Colonic mucosa (tissue), 4 donors: ENCODE measurements at regions not wholly inside any gene's neighbourhood (a gene's known extent, or its start where the extent isn't known, plus 50 kb on each side); places are given as distances from the start of the nearest gene placed in this dataset.

Experiments used
- DNase-seq: peaks from one replicate; pipeline ENCODE4 v3.0.0-alpha.2; 2020
- H3K27ac ChIP-seq: fragments of 200-600 bp; one replicate; pipeline ENCODE4 v1.8.0; 2021
- H3K27me3 ChIP-seq: fragments of 200-600 bp; one replicate; pipeline ENCODE4 v1.8.0; 2021
- H3K36me3 ChIP-seq: fragments of 200-600 bp; one replicate; pipeline ENCODE4 v1.8.0; 2021
- H3K4me1 ChIP-seq: fragments of 200-600 bp; one replicate; pipeline ENCODE4 v1.8.0; 2021; ENCODE audit warnings: mild to moderate bottlenecking
- H3K4me3 ChIP-seq: fragments of 200-600 bp; one replicate; pipeline ENCODE4 v1.8.0; 2021
- H3K9ac ChIP-seq, 2 donors: one replicate each; pipeline ENCODE4 v1.7.0; 2013; ENCODE audit warnings: control low read depth in 2 of 2, low read depth in 2 of 2, low read length in 2 of 2
- H3K9me3 ChIP-seq: fragments of 200-600 bp; one replicate; pipeline ENCODE4 v1.8.0; 2021
- CTCF ChIP-seq: fragments of 200-600 bp; IDR thresholded peaks from one replicate; pipeline ENCODE4 v1.8.0; 2022; ENCODE audit warnings: antibody characterized with exemption, mild to moderate bottlenecking
- intact Hi-C: fragments of 100-400 bp; cut with DNase I; formaldehyde crosslinking; loops from one replicate; pipeline ENCODE4 v1.14.1; 2022
- donor health status: healthy.
- donor health status: DM: no; HTN: no; CAD: no.
- donor health status: DM: no; HTN: no; CAD: no.

GRCh38 chr9:106112935-106113334 lies 418.6 kb downstream of the TMEM38B start:
- intact Hi-C loops = no loop called here
- no peaks in the 10 kb centered on the region for H3K27me3 ChIP-seq
- H3K4me1 ChIP-seq = no peaks in the 10 kb centered on the region
- no peak for TF ChIP-seq CTCF
- no peak overlapping the region for H3K27ac ChIP-seq
- DNase-seq = no peak
- no peaks in the 10 kb centered on the region for H3K9me3 ChIP-seq
- H3K9ac ChIP-seq = no peak overlapping the region
- H3K4me3 ChIP-seq = no peak overlapping the region
- H3K36me3 ChIP-seq = no peaks in the 10 kb centered on the region

- DNase-seq = no peak
- no peaks in the 10 kb centered on the region for H3K27me3 ChIP-seq
- intact Hi-C loops = no loop called here
- H3K4me3 ChIP-seq = no peak overlapping the region
- H3K4me1 ChIP-seq = no peaks in the 10 kb centered on the region
- no peak overlapping the region for H3K9ac ChIP-seq
- H3K27ac ChIP-seq = no peak overlapping the region
- no peaks in the 10 kb centered on the region for H3K36me3 ChIP-seq
- no peak for TF ChIP-seq CTCF
- H3K9me3 ChIP-seq = no peaks in the 10 kb centered on the region
Observed at GRCh38 chr9:106119176-106119575, 424.8 kb downstream of the TMEM38B start.

GRCh38 chr9:106120071-106120470 lies 425.7 kb downstream of the TMEM38B start:
- H3K36me3 ChIP-seq = no peaks in the 10 kb centered on the region
- no peaks in the 10 kb centered on the region for H3K9me3 ChIP-seq
- no peaks in the 10 kb centered on the region for H3K4me1 ChIP-seq
- TF ChIP-seq CTCF = no peak
- no peak for DNase-seq
- no peak overlapping the region for H3K4me3 ChIP-seq
- no peak overlapping the region for H3K9ac ChIP-seq
- intact Hi-C loops = no loop called here
- H3K27me3 ChIP-seq = no peaks in the 10 kb centered on the region
- H3K27ac ChIP-seq = no peak overlapping the region

- no peak overlapping the region for H3K27ac ChIP-seq
- H3K36me3 ChIP-seq = no peaks in the 10 kb centered on the region
- intact Hi-C loops = no loop called here
- H3K4me3 ChIP-seq = no peak overlapping the region
- no peaks in the 10 kb centered on the region for H3K9me3 ChIP-seq
- TF ChIP-seq CTCF = no peak
- H3K27me3 ChIP-seq = no peaks in the 10 kb centered on the region
- no peaks in the 10 kb centered on the region for H3K4me1 ChIP-seq
- no peak overlapping the region for H3K9ac ChIP-seq
- DNase-seq = no peak
Observed at GRCh38 chr9:106127776-106128175, 433.4 kb downstream of the TMEM38B start.

GRCh38 chr9:106130374-106130773 lies 436.0 kb downstream of the TMEM38B start:
- no peaks in the 10 kb centered on the region for H3K27me3 ChIP-seq
- intact Hi-C loops = no loop called here
- TF ChIP-seq CTCF = no peak
- no peak overlapping the region for H3K4me3 ChIP-seq
- H3K36me3 ChIP-seq = no peaks in the 10 kb centered on the region
- H3K27ac ChIP-seq = no peak overlapping the region
- no peak for DNase-seq
- no peaks in the 10 kb centered on the region for H3K4me1 ChIP-seq
- H3K9ac ChIP-seq = no peak overlapping the region
- H3K9me3 ChIP-seq = no peaks in the 10 kb centered on the region

- Histone ChIP-seq H3K9ac (no peak overlapping the region), H3K4me3 (no peak overlapping the region), H3K4me1 (no peaks in the 10 kb centered on the region), H3K9me3 (no peaks in the 10 kb centered on the region), H3K27me3 (no peaks in the 10 kb centered on the region), H3K36me3 (no peaks in the 10 kb centered on the region), H3K27ac (no peak overlapping the region)
- no peak for DNase-seq
- TF ChIP-seq CTCF = no peak
- intact Hi-C loops = no loop called here
Observed at GRCh38 chr9:106143781-106144180, 449.4 kb downstream of the TMEM38B start.
